Gastroesophageal sphincter (tissue), 4 donors: ENCODE measurements at regions not wholly inside any gene's neighbourhood (a gene's known extent, or its start where the extent isn't known, plus 50 kb on each side); places are given as distances from the start of the nearest gene placed in this dataset.

Source experiments
- ATAC-seq: fragments of 150-250 bp; one replicate; pipeline ENCODE4 v1.9.1; 2016; ENCODE audit warnings: mild to moderate bottlenecking, moderate library complexity
- H3K27ac ChIP-seq, 4 donors: fragments of 200-600 bp; sonication (generic) in 3 of 4; 1 replicate in 3 of 4; 2 replicates in 1 of 4; pipeline ENCODE4 v1.5.1; 2016 to 2019
- H3K27me3 ChIP-seq: fragments of 200-600 bp; sonication (generic); one replicate; pipeline ENCODE4 v1.5.1; 2019
- H3K36me3 ChIP-seq, 2 donors: fragments of 200-600 bp; sonication (generic); one replicate each; pipeline ENCODE4 v1.5.1; 2019; ENCODE audit warnings: control low read depth in 1 of 2
- H3K4me1 ChIP-seq, 3 donors: fragments of 200-600 bp; sonication (generic); 1 replicate in 2 of 3; 2 replicates in 1 of 3; pipeline ENCODE4 v1.5.1; 2016 to 2019; ENCODE audit warnings: control low read depth in 2 of 3
- H3K4me3 ChIP-seq, 2 donors: fragments of 200-600 bp; sonication (generic); one replicate each; pipeline ENCODE4 v1.5.1; 2019; ENCODE audit warnings: mild to moderate bottlenecking in 1 of 2, moderate library complexity in 1 of 2
- H3K9me3 ChIP-seq, 3 donors: fragments of 200-600 bp; sonication (generic); one replicate each; pipeline ENCODE4 v1.5.1; 2017 to 2019; ENCODE audit warnings: control low read depth in 2 of 3
- EP300 ChIP-seq: sonication (generic); formaldehyde crosslinking; IDR thresholded peaks from one replicate; pipeline ENCODE4 v1.6.1; 2017; ENCODE audit warnings: antibody characterized with exemption, mild to moderate bottlenecking
- POLR2A ChIP-seq, 2 donors: fragments of 450-650 bp; IDR thresholded peaks; one replicate each; pipeline ENCODE4 v1.6.1; 2017; ENCODE audit warnings: antibody characterized with exemption in 2 of 2, mild to moderate bottlenecking in 2 of 2, moderate library complexity in 1 of 2
- POLR2AphosphoS5 ChIP-seq: sonication (generic); formaldehyde crosslinking; IDR thresholded peaks from one replicate; pipeline ENCODE4 v1.6.1; 2017; ENCODE audit warnings: antibody characterized with exemption
- WGBS, 2 donors: methylation state at CpG; one replicate each; pipeline ENCODE4 v1.1.5; 2018; ENCODE audit warnings: low coverage in 1 of 2; 5-methylcytosine and 5-hydroxymethylcytosine counted together
- TF ChIP-seq, protein P1 (sequence below), 4 experiments: fragments of 200-600 bp in 2 of 4; fragments of 450-650 bp in 2 of 4; sonication (generic) in 1 of 4; IDR thresholded peaks; one replicate each; pipeline ENCODE4 v1.5.1; 2017 to 2019; ENCODE audit warnings: antibody characterized with exemption in 4 of 4, mild to moderate bottlenecking in 2 of 4, moderate library complexity in 2 of 4

- ATAC-seq, result no peak
- no peak for TF ChIP-seq POLR2A (IDR thresholded peaks at IDR 0.05)
- Histone ChIP-seq H3K9me3 (no peaks in the 10 kb centered on the region), H3K36me3 (no peaks in the 10 kb centered on the region), H3K4me1 (peaks cover 0 to 8% (median 0%) of the 10 kb centered on the region in 3 donors), H3K27me3 (no peaks in the 10 kb centered on the region), H3K27ac (no peak overlapping the region), H3K4me3 (no peak overlapping the region)
- WGBS, 2 donors, result 40 to 56% methylated on average over 1 of the region's 1 CpG
These were observed 200.3 kb upstream of the SEMA6D start for GRCh38 chr15:47516972-47517371.

DNA sequence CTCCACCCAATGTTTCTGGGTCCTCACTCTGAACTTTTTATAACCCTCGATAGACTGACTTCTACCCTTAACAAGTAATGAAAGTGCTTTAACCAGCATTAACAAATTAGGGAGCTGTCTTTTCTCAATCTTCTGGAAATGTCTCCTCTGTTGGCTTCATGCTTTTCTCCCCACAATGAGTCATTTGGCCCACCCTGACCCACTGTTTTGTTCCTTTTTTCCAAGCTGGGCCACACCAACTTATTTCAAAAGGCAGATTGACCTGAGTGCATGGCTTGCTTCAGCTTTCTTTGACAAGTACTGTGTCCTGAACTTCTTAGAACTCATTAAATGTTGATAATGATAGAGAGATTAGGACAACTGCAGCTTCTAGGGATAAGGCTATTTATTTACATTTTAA lies 199.6 kb upstream of the SEMA6D start:
- no peak for ATAC-seq
- Histone ChIP-seq H3K27me3 (no peaks in the 10 kb centered on the region), H3K27ac (no peak overlapping the region), H3K9me3 (no peaks in the 10 kb centered on the region), H3K4me1 (peaks cover 0 to 8% (median 0%) of the 10 kb centered on the region in 3 donors), H3K36me3 (no peaks in the 10 kb centered on the region), H3K4me3 (no peak overlapping the region)
- TF ChIP-seq EP300, result no peak
- WGBS, 2 donors, result 7 to 55% methylated on average over 1 of the region's 1 CpG

DNA sequence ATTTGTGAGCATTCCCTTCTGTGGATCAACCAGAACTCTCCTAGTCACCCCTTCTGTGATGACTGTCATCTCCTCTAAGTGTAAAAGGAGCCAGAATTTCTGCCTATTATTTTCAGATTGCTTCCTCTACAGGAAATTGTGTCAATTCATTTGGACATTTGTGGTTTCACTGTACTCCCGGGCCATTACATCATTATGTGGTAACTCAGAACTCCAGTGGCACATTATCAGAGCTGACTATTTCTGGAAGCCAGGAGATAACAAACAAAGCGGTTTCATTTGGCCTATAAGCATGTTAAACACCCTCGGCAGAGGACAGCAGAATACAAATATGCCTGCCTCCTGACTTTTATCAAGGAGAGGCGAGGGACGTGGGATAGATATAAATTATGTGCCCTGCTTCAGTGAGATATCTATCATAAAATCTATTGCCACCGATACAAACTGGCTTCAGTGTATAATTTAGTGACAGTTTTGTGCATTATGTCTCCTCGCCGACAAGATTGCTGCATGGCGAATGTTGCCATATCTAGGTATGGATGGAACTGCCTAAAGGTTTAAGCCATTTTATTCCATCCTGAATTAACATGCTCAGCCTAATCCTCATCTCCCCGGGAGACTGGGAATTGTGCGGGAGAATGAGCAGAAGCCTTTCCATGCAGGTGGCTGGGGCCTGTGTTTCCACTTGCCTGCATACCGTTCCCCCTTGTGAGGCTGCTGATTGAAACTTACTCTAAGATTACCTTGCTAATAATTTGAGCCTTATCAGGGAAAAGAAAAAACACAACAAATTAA lies 193.4 kb upstream of the SEMA6D start:
- Histone ChIP-seq H3K36me3 (no peaks in the 10 kb centered on the region), H3K4me3 (no peak overlapping the region), H3K27me3 (no peaks in the 10 kb centered on the region), H3K27ac (no peak overlapping the region), H3K4me1 (no peaks in the 10 kb centered on the region), H3K9me3 (no peaks in the 10 kb centered on the region)
- ATAC-seq, result no peak
- TF ChIP-seq, protein P1, sequence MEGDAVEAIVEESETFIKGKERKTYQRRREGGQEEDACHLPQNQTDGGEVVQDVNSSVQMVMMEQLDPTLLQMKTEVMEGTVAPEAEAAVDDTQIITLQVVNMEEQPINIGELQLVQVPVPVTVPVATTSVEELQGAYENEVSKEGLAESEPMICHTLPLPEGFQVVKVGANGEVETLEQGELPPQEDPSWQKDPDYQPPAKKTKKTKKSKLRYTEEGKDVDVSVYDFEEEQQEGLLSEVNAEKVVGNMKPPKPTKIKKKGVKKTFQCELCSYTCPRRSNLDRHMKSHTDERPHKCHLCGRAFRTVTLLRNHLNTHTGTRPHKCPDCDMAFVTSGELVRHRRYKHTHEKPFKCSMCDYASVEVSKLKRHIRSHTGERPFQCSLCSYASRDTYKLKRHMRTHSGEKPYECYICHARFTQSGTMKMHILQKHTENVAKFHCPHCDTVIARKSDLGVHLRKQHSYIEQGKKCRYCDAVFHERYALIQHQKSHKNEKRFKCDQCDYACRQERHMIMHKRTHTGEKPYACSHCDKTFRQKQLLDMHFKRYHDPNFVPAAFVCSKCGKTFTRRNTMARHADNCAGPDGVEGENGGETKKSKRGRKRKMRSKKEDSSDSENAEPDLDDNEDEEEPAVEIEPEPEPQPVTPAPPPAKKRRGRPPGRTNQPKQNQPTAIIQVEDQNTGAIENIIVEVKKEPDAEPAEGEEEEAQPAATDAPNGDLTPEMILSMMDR (IDR thresholded peaks at IDR 0.05), result no peak
- no peak for TF ChIP-seq POLR2A (IDR thresholded peaks at IDR 0.05)
- no peak for TF ChIP-seq POLR2AphosphoS5
- TF ChIP-seq EP300, result no peak
- 79 to 86% methylated on average over 11 of the region's 12 CpGs for WGBS, 2 donors

- no peaks in the 10 kb centered on the region for H3K36me3 ChIP-seq
- H3K27me3 ChIP-seq, result no peaks in the 10 kb centered on the region
- H3K4me1 ChIP-seq, result no peaks in the 10 kb centered on the region
- TF ChIP-seq POLR2A (IDR thresholded peaks at IDR 0.05), result no peak
- no peak for TF ChIP-seq EP300
- TF ChIP-seq, protein P1 (IDR thresholded peaks at IDR 0.05), result no peak
- no peak for TF ChIP-seq POLR2AphosphoS5
- 64 to 100% methylated on average over 1 of the region's 1 CpG for WGBS, 2 donors
- no peaks in the 10 kb centered on the region for H3K9me3 ChIP-seq
- H3K4me3 ChIP-seq, result no peak overlapping the region
- no peak overlapping the region for H3K27ac ChIP-seq
- no peak for ATAC-seq
These were observed 188.1 kb upstream of the SEMA6D start for GRCh38 chr15:47529241-47529640.

DNA sequence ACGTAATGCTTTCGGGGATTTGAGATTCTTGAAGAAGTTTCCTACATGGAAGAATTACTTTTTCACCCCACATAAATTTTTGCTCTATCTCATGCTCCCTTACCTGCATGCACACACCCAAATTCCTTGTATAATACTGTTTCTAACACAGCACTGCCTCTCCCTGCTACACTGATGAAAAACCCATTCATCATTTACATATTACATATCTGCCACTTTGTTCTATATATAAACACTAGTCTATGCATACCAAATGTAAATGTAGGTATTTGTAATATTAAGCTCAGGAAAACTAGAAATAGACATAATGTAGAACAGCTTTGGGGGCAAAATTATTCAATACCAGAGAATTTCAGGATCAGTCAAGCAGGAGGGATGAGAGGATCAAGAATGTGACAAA lies 182.6 kb upstream of the SEMA6D start:
- Histone ChIP-seq H3K4me1 (no peaks in the 10 kb centered on the region), H3K9me3 (no peaks in the 10 kb centered on the region), H3K4me3 (no peak overlapping the region), H3K36me3 (no peaks in the 10 kb centered on the region), H3K27ac (no peak overlapping the region), H3K27me3 (no peaks in the 10 kb centered on the region)
- ATAC-seq, result no peak
- no peak for TF ChIP-seq EP300
- TF ChIP-seq, protein P1 (IDR thresholded peaks at IDR 0.05), result no peak
- no peak for TF ChIP-seq POLR2AphosphoS5
- TF ChIP-seq POLR2A (IDR thresholded peaks at IDR 0.05), result no peak
- 95 to 100% methylated on average over 2 of the region's 2 CpGs for WGBS, 2 donors

GRCh38 chr15:47541562-47541961 lies 175.7 kb upstream of the SEMA6D start:
- TF ChIP-seq POLR2AphosphoS5 (no peak), POLR2A (IDR thresholded peaks at IDR 0.05) (no peak), EP300 (no peak)
- TF ChIP-seq, protein P1 (IDR thresholded peaks at IDR 0.05), result no peak
- 14 to 34% methylated on average over 2 of the region's 2 CpGs for WGBS, 2 donors
- H3K4me3 ChIP-seq, result no peak overlapping the region
- no peaks in the 10 kb centered on the region for H3K4me1 ChIP-seq
- no peak overlapping the region for H3K27ac ChIP-seq
- H3K27me3 ChIP-seq, result no peaks in the 10 kb centered on the region
- no peak for ATAC-seq
- no peaks in the 10 kb centered on the region for H3K36me3 ChIP-seq
- H3K9me3 ChIP-seq, result no peaks in the 10 kb centered on the region
